ACHN (cell line): ENCODE measurements at regions not wholly inside any gene's neighbourhood (a gene's known extent, or its start where the extent isn't known, plus 50 kb on each side); places are given as distances from the start of the nearest gene placed in this dataset.

ENCODE experiments used
- DNase-seq: peaks from one replicate; pipeline ENCODE4 v3.0.0-alpha.2; 2015
- in situ Hi-C: cut with HindIII; loops from 2 replicates; pipeline ENCODE4 v1.10.0; 2017; ENCODE audit warnings: low sequenced_read_pairs, low pct_ligation_motif_present, low pct_unique_long_range_greater_than_20kb

DNA sequence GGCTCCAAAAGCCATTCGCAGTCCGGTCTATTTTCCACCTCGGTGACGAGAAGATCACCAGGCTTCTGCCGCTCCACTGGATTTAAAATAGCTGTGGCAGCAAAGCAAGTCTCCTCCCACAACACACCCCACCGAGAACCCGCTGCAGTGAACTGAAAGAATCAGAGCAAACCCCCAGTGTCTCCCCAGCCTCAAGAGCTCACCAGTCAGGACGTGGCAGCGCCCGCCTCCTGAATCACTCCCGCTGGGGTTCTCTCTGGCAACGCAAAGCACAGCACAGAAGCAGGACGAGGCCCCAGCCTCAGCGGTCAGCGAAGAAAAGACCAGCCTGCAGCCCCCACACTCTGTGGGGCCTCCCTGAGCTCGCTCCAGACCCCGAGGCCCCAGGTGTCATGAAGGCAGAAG is 126.1 kb upstream of the PPP2R2D start:
- in situ Hi-C loops: no loop called here
- DNase-seq: no peak

- in situ Hi-C loops: no loop called here
- DNase-seq: no peak
Observed at GRCh38 chr10:131775433-131775832, 125.4 kb upstream of the PPP2R2D start.

- in situ Hi-C loops: no loop called here
Observed at GRCh38 chr10:131775833-131776232, 125.0 kb upstream of the PPP2R2D start.

DNA sequence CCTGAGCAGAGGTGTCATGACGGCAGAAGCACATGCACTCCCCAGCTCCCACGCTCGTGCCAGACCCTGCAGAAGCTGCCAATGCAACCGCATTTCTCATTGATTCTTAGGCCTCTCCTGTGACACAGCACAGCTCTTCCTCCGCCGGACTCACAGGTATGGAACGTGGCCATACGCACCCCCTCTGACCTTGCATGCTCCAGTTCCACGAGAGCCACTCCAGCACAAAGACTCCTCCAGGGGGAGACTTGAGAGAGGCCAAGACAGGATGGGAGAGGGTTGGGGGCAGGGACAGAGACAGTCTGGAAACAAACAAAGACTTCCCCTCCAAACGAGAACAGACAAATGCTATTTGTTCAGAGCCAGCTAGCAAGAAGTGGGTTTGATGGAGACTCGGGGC is 124.3 kb upstream of the PPP2R2D start:
- no peak for DNase-seq
- in situ Hi-C loops: no loop called here

More at GRCh38 chr10:131775833-131776232, 125.0 kb upstream of the PPP2R2D start:
- no peak for DNase-seq

DNA sequence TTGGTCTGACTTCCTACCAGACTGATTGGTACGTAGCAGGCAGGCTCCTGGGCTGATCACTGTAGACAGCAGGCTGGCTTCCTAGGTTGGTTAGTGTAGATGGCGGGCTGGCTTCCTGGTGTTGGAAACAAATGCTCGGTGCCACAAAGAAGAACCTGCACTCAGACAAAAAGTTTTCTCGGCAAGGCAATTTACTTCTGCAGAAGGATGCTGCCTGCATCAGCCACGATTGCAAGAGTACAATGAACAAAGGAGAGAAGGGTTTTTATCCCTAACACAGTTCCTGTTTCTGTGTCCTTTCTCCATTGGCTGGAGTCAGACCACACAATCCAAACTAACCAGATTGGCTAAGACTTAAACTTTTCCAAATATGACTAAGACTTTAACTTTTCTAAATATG is 123.6 kb upstream of the PPP2R2D start:
- in situ Hi-C loops: no loop called here
- DNase-seq: no peak

DNA sequence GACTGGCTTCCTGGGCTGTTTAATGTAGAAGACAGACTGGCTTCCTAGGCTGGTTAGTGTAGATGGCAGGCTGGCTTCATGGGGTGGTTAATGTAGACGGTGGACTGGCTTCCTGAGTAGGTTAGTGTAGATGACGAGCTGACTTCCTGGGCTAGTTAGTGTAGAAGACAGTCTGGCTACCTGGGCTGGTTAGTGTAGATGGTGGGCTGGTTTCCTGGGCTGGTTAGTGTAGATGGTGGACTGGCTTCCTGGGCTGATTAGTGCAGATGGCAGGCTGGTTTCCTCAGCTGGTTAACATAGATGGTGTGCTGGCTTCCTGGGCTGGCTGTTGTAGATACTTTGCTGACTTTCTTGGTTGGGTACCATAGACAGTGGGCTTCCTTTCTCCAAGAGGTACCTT is 122.9 kb upstream of the PPP2R2D start:
- no peak for DNase-seq
- in situ Hi-C loops: no loop called here

DNA sequence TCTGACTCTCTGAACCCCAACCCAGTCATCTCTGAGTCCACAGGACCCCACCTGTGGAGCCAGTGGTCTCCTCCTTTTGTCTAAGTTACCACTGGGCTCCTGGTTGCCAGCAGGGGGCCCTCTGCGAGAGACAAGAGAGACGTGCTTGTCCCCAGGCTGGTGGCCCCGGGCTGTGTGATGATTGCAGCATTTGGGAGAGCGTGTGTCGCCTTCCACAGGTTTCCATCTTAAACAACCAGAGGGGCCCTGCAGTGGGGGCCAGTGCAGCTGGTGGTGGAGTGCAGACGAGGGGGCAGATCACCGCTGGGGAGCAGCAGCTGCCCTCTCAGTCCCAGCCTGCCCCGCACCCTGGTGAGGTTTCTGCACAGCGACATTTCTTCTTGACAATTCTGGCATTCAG is 122.4 kb upstream of the PPP2R2D start:
- in situ Hi-C loops: no loop called here
- no peak for DNase-seq

DNA sequence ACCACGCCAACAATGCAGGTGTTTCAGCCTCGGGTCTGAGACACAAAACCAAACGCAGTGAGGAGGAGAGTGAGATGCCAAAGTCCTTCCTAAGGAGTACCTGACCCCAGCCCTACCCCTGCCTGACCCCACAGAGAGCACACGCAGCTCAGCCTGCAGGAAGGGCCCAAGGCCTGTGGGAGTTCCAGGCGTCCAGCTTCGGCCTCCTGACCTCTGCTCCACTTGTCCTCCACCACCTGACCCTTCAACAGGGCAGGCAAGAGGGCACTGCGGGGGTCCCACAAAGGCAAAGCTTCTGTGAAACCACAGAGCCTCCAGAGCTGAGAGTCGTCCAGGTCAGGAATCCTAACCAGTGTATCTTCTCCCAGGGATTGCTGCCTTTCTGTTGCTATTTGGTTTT is 122.0 kb upstream of the PPP2R2D start:
- no peak for DNase-seq
- in situ Hi-C loops: no loop called here

- in situ Hi-C loops: no loop called here
- no peak for DNase-seq
Observed at GRCh38 chr10:131779661-131780394, 121.0 kb upstream of the PPP2R2D start.

DNA sequence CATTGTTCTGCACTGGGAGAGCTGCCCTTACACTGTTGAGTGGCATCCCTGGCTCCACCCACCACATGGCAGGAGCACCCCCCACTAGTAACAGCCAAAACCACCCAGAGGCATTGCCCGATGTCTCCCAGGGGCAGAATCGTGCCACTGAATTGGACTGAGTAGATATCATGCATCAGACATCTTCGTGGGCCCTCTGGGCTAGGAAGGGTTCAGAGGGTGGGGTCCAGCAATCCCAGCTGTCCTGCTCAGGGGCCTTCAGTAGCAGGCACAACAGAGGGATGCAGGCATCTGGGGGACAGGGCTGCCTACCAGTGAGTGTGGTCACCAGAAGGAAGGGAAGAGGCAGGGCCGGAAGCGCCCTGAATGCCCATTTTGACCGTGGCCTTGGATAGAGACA is 119.7 kb upstream of the PPP2R2D start:
- in situ Hi-C loops: no loop called here
- no peak for DNase-seq

DNA sequence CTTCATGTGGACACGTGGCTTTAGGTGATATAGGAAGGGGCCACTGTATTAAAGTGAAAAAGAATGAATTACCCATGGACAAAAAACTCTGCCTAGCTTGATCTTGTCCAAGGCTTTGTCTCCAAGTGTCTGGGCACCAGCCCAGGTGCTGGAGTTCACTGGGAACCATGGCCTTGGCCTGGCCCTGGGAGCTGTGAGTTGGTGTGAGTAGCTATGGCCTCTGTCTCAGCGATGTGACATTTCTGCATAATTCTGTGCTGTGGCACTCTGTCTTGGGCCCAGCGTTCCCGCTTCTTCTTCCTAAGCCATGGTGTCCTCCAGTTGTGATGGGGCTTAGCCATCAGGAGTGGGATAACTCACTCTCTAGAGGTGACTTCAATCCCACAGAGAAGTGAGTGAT is 119.0 kb upstream of the PPP2R2D start:
- in situ Hi-C loops: no loop called here
- DNase-seq: no peak

DNA sequence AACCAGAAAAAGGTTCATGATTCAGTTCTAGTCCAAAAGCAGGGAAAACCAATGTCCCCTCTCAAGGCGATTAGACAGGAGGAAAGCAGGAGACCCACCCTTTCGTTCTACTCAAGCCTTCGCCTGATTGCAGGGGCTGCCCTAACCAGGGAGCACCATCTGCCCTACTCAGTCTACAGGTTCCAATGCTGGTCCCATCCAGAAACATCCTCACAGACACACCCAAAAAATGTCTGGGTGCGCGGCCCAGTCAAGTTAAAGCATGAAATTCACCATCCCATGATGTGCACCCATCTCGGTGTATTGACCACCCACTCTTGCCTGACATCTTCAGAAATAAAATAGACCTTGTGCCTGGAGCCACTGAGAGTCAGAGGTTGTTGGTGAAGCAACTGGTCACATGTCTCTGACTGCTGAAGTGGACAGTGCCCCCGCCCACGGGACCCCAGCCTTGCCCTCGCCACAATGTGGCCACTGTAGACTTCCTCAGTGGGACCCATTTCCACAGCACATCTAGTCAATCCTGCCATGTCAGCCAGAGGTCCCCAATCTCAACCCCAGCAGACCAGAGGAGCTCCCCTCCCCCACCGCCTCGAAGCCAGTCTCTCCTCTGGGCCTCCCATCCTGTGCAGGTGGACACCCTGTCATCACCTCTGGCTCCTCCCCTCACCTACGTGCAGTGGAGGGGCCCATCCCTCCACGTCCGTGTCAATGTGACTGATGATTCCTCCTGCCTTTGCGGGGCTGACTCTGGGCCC is 116.3 kb upstream of the PPP2R2D start:
- no peak for DNase-seq
- in situ Hi-C loops: no loop called here

GRCh38 chr10:131785121-131785460 is 115.7 kb upstream of the PPP2R2D start:
- DNase-seq: no peak
- in situ Hi-C loops: no loop called here

DNA sequence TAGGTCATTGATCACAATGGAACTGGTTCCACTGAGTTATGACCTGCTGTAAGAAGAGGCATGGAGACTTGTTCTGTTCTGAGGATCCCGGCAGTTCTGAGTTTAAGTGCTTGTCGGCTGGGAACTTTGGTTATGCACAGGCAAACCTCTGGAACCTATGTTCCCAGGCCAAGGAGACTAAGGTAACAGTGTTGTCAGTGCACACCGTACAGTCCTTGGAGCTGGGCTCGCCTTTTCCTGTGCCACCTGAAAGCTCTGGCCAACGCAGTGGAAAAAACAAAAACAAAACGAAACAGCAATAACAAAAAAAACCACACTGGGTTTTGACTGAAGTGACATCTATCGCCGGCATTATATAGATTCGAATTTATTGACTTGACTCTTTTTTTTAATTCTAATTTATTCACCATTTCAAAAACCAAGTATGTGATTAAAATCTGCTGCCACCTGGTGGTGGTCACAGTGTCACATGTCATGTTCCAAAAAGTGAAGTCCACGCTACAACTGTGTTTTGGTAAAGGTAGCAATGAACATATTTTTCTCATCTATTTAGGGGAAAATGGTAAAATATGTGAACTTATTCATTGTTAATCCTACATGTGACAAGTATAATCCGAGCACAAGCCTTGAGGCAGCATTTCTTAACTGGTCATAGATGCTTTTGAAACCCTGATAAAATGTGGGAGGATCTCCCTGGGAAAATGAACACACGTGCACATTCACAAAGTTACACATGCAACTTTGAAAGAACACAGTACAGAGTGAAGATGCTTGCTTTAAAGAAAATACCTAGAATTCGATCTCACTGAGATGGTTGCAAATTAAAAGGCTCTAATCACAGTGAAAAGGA is 113.8 kb upstream of the PPP2R2D start:
- in situ Hi-C loops: no loop called here
- DNase-seq: peak; percentile 44

- in situ Hi-C loops: no loop called here
- no peak for DNase-seq
Observed at GRCh38 chr10:131787961-131788360, 112.8 kb upstream of the PPP2R2D start.

- DNase-seq: no peak
- in situ Hi-C loops: no loop called here
Observed at GRCh38 chr10:131788386-131788785, 112.4 kb upstream of the PPP2R2D start.

GRCh38 chr10:131789516-131789915 is 111.3 kb upstream of the PPP2R2D start:
- DNase-seq: no peak
- in situ Hi-C loops: no loop called here

DNA sequence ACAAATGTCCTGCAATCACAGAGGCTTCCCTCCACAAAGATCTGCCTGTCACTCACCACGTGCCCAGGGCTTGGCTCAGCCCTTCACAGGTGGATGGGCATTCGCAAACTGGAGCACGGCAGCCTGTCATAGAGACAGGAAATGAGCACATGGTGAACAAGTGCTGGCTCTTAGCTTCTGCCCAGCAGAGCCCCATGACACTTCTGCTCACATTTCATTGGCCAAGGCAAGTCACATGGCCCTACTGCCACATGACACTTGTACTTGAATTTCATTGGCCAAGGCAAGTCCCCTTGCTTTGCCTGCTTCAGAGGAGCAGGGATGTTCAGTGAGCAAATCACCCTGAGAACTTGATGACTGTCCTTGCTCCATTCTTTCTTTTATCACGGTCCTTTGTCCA is 110.8 kb upstream of the PPP2R2D start:
- in situ Hi-C loops: no loop called here
- no peak for DNase-seq

GRCh38 chr10:131792011-131792651 is 108.7 kb upstream of the PPP2R2D start:
- in situ Hi-C loops: no loop called here
- DNase-seq: no peak
